GM19238 (cell line): ENCODE measurements at regions not wholly inside any gene's neighbourhood (a gene's known extent, or its start where the extent isn't known, plus 50 kb on each side); places are given as distances from the start of the nearest gene placed in this dataset.

ENCODE experiments used
- DNase-seq: peaks from one replicate; pipeline ENCODE4 v3.0.0; 2011; ENCODE audit warnings: low spot score; ENCODE audit not compliant: insufficient read length

- DNase-seq = no peak
Measured at GRCh38 chr12:97323154-97323553, 139.4 kb upstream of the RMST start.

- DNase-seq = no peak
Measured at GRCh38 chr12:97324471-97324870, 138.1 kb upstream of the RMST start.

- no peak for DNase-seq
Measured at GRCh38 chr12:97335115-97335514, 127.5 kb upstream of the RMST start.

- DNase-seq = no peak
Measured at GRCh38 chr12:97336900-97337751, 125.5 kb upstream of the RMST start.

GRCh38 chr12:97342130-97342529 lies 120.5 kb upstream of the RMST start:
- DNase-seq = no peak

GRCh38 chr12:97347956-97348355 lies 114.6 kb upstream of the RMST start:
- DNase-seq = no peak

GRCh38 chr12:97358361-97358760 lies 104.2 kb upstream of the RMST start:
- DNase-seq = no peak

GRCh38 chr12:97359021-97359690 lies 103.4 kb upstream of the RMST start:
- DNase-seq = no peak

- no peak for DNase-seq
Measured at GRCh38 chr12:97363693-97364092, 98.9 kb upstream of the RMST start.

- DNase-seq = no peak
Measured at GRCh38 chr12:97368462-97369163, 94.0 kb upstream of the RMST start.

- DNase-seq = no peak
Measured at GRCh38 chr12:97375310-97375709, 87.3 kb upstream of the RMST start.

- no peak for DNase-seq
Measured at GRCh38 chr12:97380440-97380839, 82.2 kb upstream of the RMST start.

- DNase-seq = no peak
Measured at GRCh38 chr12:97385121-97385520, 77.5 kb upstream of the RMST start.

GRCh38 chr12:97386133-97386581 lies 76.4 kb upstream of the RMST start:
- DNase-seq = no peak

GRCh38 chr12:97387844-97388243 lies 74.8 kb upstream of the RMST start:
- DNase-seq = no peak

- DNase-seq = no peak
Measured at GRCh38 chr12:97394657-97395056, 67.9 kb upstream of the RMST start.

GRCh38 chr12:97397008-97397407 lies 65.6 kb upstream of the RMST start:
- no peak for DNase-seq

GRCh38 chr12:97398704-97399103 lies 63.9 kb upstream of the RMST start:
- no peak for DNase-seq

GRCh38 chr12:97404093-97404492 lies 58.5 kb upstream of the RMST start:
- DNase-seq = no peak

GRCh38 chr12:97404543-97404942 lies 58.1 kb upstream of the RMST start:
- peak; percentile 26 for DNase-seq

GRCh38 chr12:97408363-97408762 lies 54.2 kb upstream of the RMST start:
- DNase-seq = no peak

- DNase-seq = no peak
Measured at GRCh38 chr12:97411341-97411740, 51.3 kb upstream of the RMST start.
